Astrocyte (in vitro differentiated cells and primary cell): ENCODE measurements at regions not wholly inside any gene's neighbourhood (a gene's known extent, or its start where the extent isn't known, plus 50 kb on each side); places are given as distances from the start of the nearest gene placed in this dataset.

Experiments used
- DNase-seq: peaks from one replicate; pipeline ENCODE4 v3.0.0-alpha.2; 2010; ENCODE audit warnings: low read depth
- FAIRE-seq: peaks from 2 replicates; lab custom pipeline; 2011; peaks lifted over from hg19 to GRCh38; lab: Jason Lieb, UNC
- H2AFZ ChIP-seq: 2 replicates; pipeline ENCODE4 v1.6.0; 2012; ENCODE audit warnings: low read depth, low read length, inconsistent platforms
- H3K27ac ChIP-seq: 2 replicates; pipeline ENCODE4 v1.5.1; 2011; ENCODE audit warnings: low read depth, low read length, inconsistent platforms
- H3K27me3 ChIP-seq: 2 replicates; pipeline ENCODE4 v1.6.0; 2011; ENCODE audit warnings: low read length, inconsistent platforms; ENCODE audit not compliant: insufficient read depth
- H3K36me3 ChIP-seq: 2 replicates; pipeline ENCODE4 v1.5.1; 2011; ENCODE audit warnings: low read length, inconsistent platforms; ENCODE audit not compliant: insufficient read depth
- H3K4me1 ChIP-seq: 2 replicates; pipeline ENCODE4 v1.5.1; 2011; ENCODE audit warnings: low read length, inconsistent platforms; ENCODE audit not compliant: insufficient read depth
- H3K4me2 ChIP-seq: 2 replicates; pipeline ENCODE4 v1.6.0; 2012; ENCODE audit warnings: low read length, inconsistent platforms
- H3K4me3 ChIP-seq: 2 replicates; pipeline ENCODE4 v1.5.1; 2011; ENCODE audit warnings: low read depth, mild to moderate bottlenecking, low read length, inconsistent platforms; ENCODE audit not compliant: insufficient read depth
- H3K79me2 ChIP-seq: 2 replicates; pipeline ENCODE4 v1.6.0; 2012; ENCODE audit warnings: mild to moderate bottlenecking, low read length, inconsistent platforms; ENCODE audit not compliant: insufficient read depth
- H3K9ac ChIP-seq: 2 replicates; pipeline ENCODE4 v1.6.0; 2012; ENCODE audit warnings: mild to moderate bottlenecking, low read length, inconsistent platforms
- H3K9me3 ChIP-seq: 2 replicates; pipeline ENCODE4 v1.5.1; 2012; ENCODE audit warnings: low read depth, mild to moderate bottlenecking, low read length, inconsistent platforms; ENCODE audit not compliant: insufficient read depth
- H4K20me1 ChIP-seq: 2 replicates; pipeline ENCODE4 v1.6.0; 2012; ENCODE audit warnings: low read length, inconsistent platforms; ENCODE audit not compliant: insufficient read depth
- H3K27ac Mint-ChIP-seq: one replicate; pipeline ENCODE4 v1.8.0; 2021; ENCODE audit warnings: mild to moderate bottlenecking, mixed read lengths; ENCODE audit not compliant: unreplicated experiment
- H3K27me3 Mint-ChIP-seq: one replicate; pipeline ENCODE4 v1.8.0; 2021; ENCODE audit warnings: low read depth, mixed read lengths; ENCODE audit not compliant: unreplicated experiment
- H3K36me3 Mint-ChIP-seq: one replicate; pipeline ENCODE4 v1.8.0; 2021; ENCODE audit warnings: low read depth, mixed read lengths; ENCODE audit not compliant: unreplicated experiment
- H3K4me1 Mint-ChIP-seq: one replicate; pipeline ENCODE4 v1.8.0; 2021; ENCODE audit warnings: low read depth, mixed read lengths; ENCODE audit not compliant: unreplicated experiment
- H3K4me3 Mint-ChIP-seq: one replicate; pipeline ENCODE4 v1.8.0; 2021; ENCODE audit warnings: mild to moderate bottlenecking, moderate library complexity, mixed read lengths; ENCODE audit not compliant: unreplicated experiment
- H3K9me3 Mint-ChIP-seq: one replicate; pipeline ENCODE4 v1.8.0; 2021; ENCODE audit warnings: mild to moderate bottlenecking, mixed read lengths; ENCODE audit not compliant: unreplicated experiment
- CTCF ChIP-seq: IDR thresholded peaks from 2 replicates; pipeline ENCODE4 v1.5.1; 2011; ENCODE audit warnings: low read depth, mild to moderate bottlenecking, inconsistent platforms, low read length, moderate library complexity; ENCODE audit not compliant: insufficient read depth
- EZH2 ChIP-seq: IDR thresholded peaks from 2 replicates; pipeline ENCODE4 v1.6.1; 2012; ENCODE audit warnings: mild to moderate bottlenecking, low read length, inconsistent platforms; ENCODE audit not compliant: insufficient read depth

- no peak for FAIRE-seq
- H3K4me3 Mint-ChIP-seq, result no peak overlapping the region
- H3K4me1 Mint-ChIP-seq, result no peaks in the 10 kb centered on the region
- Histone ChIP-seq H3K79me2 (no peaks in the 10 kb centered on the region), H3K4me1 (no peaks in the 10 kb centered on the region), H3K4me3 (no peak overlapping the region), H3K9ac (no peak overlapping the region), H3K27me3 (no peaks in the 10 kb centered on the region), H2AFZ (no peak overlapping the region), H3K9me3 (no peaks in the 10 kb centered on the region), H3K36me3 (no peaks in the 10 kb centered on the region), H3K4me2 (no peak overlapping the region), H3K27ac (no peak overlapping the region), H4K20me1 (no peaks in the 10 kb centered on the region)
- H3K9me3 Mint-ChIP-seq, result peaks cover 2% of the 10 kb centered on the region
- DNase-seq, result no peak
- H3K27me3 Mint-ChIP-seq, result peaks cover 36% of the 10 kb centered on the region
- TF ChIP-seq EZH2 (no peak), CTCF (no peak)
- H3K36me3 Mint-ChIP-seq, result peaks cover 1% of the 10 kb centered on the region
- no peak overlapping the region for H3K27ac Mint-ChIP-seq
Measured at GRCh38 chr12:113571713-113572112, 100.0 kb upstream of the LHX5 start.

- Histone ChIP-seq H3K4me1 (no peaks in the 10 kb centered on the region), H3K4me3 (no peak overlapping the region), H3K36me3 (no peaks in the 10 kb centered on the region), H3K27ac (no peak overlapping the region), H3K4me2 (no peak overlapping the region), H3K79me2 (no peaks in the 10 kb centered on the region), H4K20me1 (no peaks in the 10 kb centered on the region), H3K9ac (no peak overlapping the region), H3K9me3 (no peaks in the 10 kb centered on the region), H3K27me3 (no peaks in the 10 kb centered on the region), H2AFZ (no peak overlapping the region)
- DNase-seq, result no peak
- no peak for FAIRE-seq
- Mint-ChIP-seq H3K36me3 (peaks cover 1% of the 10 kb centered on the region), H3K9me3 (peaks cover 2% of the 10 kb centered on the region), H3K27me3 (peaks cover 23% of the 10 kb centered on the region), H3K4me1 (no peaks in the 10 kb centered on the region), H3K4me3 (no peak overlapping the region), H3K27ac (no peak overlapping the region)
- no peak for TF ChIP-seq EZH2
- no peak for TF ChIP-seq CTCF
Measured at GRCh38 chr12:113569806-113570205, 98.1 kb upstream of the LHX5 start.

GRCh38 chr12:113568021-113568420 lies 96.3 kb upstream of the LHX5 start:
- FAIRE-seq, result no peak

More at GRCh38 chr12:113568021-113568420, 96.3 kb upstream of the LHX5 start:
- Histone ChIP-seq H3K9me3 (no peaks in the 10 kb centered on the region), H3K36me3 (no peaks in the 10 kb centered on the region), H3K9ac (no peak overlapping the region), H3K4me1 (no peaks in the 10 kb centered on the region), H3K27ac (no peak overlapping the region), H3K79me2 (no peaks in the 10 kb centered on the region), H2AFZ (no peak overlapping the region), H4K20me1 (no peaks in the 10 kb centered on the region), H3K4me3 (no peak overlapping the region), H3K4me2 (no peak overlapping the region), H3K27me3 (no peaks in the 10 kb centered on the region)
- TF ChIP-seq EZH2 (no peak), CTCF (no peak)
- Mint-ChIP-seq H3K9me3 (peaks cover 2% of the 10 kb centered on the region), H3K36me3 (peaks cover 1% of the 10 kb centered on the region), H3K27me3 (peaks cover 29% of the 10 kb centered on the region), H3K4me3 (no peak overlapping the region), H3K4me1 (no peaks in the 10 kb centered on the region), H3K27ac (no peak overlapping the region)
- DNase-seq, result no peak
